Transverse colon (tissue), 3 donors: ENCODE measurements at regions not wholly inside any gene's neighbourhood (a gene's known extent, or its start where the extent isn't known, plus 50 kb on each side); places are given as distances from the start of the nearest gene placed in this dataset.

Experiments used
- POLR2A ChIP-seq: fragments of 450-650 bp; IDR thresholded peaks from one replicate; pipeline ENCODE4 v1.6.1; 2016; ENCODE audit warnings: antibody characterized with exemption, mild to moderate bottlenecking, moderate library complexity
- TF ChIP-seq, protein P1 (sequence below), 5 experiments: fragments of 200-600 bp in 3 of 5; fragments of 450-650 bp in 2 of 5; sonication (generic) in 3 of 5; IDR thresholded peaks; 1 replicate in 2 of 5; 2 replicates in 3 of 5; pipeline ENCODE4 v1.5.1; 2016 to 2017; ENCODE audit warnings: antibody characterized with exemption in 5 of 5, inconsistent platforms in 3 of 5, mild to moderate bottlenecking in 2 of 5, moderate library complexity in 1 of 5

DNA sequence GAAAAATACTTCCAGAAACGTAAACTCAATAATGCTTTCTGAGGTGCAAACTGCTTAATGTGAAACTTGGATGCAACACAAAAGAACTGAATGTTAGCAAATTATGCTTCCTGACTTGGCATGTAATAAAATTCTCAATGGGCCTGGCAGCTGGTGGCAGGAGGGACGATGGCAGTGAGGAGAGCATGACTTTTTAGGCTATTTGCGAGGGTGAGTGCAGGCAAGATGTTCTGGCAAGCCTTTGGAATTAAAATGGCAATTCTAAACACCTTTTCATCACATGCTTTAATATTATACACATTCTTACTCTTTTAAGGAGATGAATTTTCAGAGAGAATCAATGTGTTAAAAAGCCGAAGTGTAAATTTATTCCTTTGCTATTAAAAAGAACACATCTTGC lies 224.8 kb upstream of the CDH4 start:
- TF ChIP-seq, protein P1, sequence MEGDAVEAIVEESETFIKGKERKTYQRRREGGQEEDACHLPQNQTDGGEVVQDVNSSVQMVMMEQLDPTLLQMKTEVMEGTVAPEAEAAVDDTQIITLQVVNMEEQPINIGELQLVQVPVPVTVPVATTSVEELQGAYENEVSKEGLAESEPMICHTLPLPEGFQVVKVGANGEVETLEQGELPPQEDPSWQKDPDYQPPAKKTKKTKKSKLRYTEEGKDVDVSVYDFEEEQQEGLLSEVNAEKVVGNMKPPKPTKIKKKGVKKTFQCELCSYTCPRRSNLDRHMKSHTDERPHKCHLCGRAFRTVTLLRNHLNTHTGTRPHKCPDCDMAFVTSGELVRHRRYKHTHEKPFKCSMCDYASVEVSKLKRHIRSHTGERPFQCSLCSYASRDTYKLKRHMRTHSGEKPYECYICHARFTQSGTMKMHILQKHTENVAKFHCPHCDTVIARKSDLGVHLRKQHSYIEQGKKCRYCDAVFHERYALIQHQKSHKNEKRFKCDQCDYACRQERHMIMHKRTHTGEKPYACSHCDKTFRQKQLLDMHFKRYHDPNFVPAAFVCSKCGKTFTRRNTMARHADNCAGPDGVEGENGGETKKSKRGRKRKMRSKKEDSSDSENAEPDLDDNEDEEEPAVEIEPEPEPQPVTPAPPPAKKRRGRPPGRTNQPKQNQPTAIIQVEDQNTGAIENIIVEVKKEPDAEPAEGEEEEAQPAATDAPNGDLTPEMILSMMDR (IDR thresholded peaks at IDR 0.05) = no peak
- TF ChIP-seq POLR2A = no peak
